GM12878 (cell line): ENCODE measurements at regions not wholly inside any gene's neighbourhood (a gene's known extent, or its start where the extent isn't known, plus 50 kb on each side); places are given as distances from the start of the nearest gene placed in this dataset.

Source experiments
- CTCF ChIP-seq, 3 experiments: IDR thresholded peaks in 2 of 3; conservative IDR thresholded peaks in 1 of 3; 2 replicates each; pipeline ENCODE4 v1.5.1; 2011; ENCODE audit warnings: low read depth in 3 of 3, low read length in 3 of 3, mild to moderate bottlenecking in 3 of 3, control low read depth in 2 of 3, moderate library complexity in 2 of 3, inconsistent platforms in 1 of 3, mixed read lengths in 1 of 3; ENCODE audit not compliant: control insufficient read depth in 2 of 3, insufficient read depth in 1 of 3; ENCODE audit errors: extremely low read depth in 1 of 3
- EP300 ChIP-seq, 2 experiments: fragments of 150-350 bp in 1 of 2; IDR thresholded peaks; 2 replicates each; pipeline ENCODE4 v1.6.1; 2011 to 2012; ENCODE audit warnings: low read depth in 2 of 2, low read length in 2 of 2, borderline replicate concordance in 1 of 2, improper control_type of control experiment in 1 of 2, inconsistent platforms in 1 of 2; ENCODE audit not compliant: control insufficient read depth in 1 of 2
- MAX ChIP-seq: IDR thresholded peaks from 2 replicates; pipeline ENCODE4 v1.6.1; 2012; ENCODE audit warnings: low read depth, low read length, improper control_type of control experiment
- PAX8 ChIP-seq: fragments of 450-650 bp; IDR thresholded peaks from 2 replicates; pipeline ENCODE4 v1.6.1; 2017; ENCODE audit warnings: mild to moderate bottlenecking, moderate library complexity
- RAD21 ChIP-seq: IDR thresholded peaks from 2 replicates; pipeline ENCODE4 v1.6.1; 2011; ENCODE audit warnings: mild to moderate bottlenecking, low read depth, low read length, moderate library complexity; ENCODE audit not compliant: insufficient read depth
- RFX5 ChIP-seq: IDR thresholded peaks from 2 replicates; pipeline ENCODE4 v1.6.1; 2011; ENCODE audit warnings: low read depth, low read length, improper control_type of control experiment
- TAF1 ChIP-seq: IDR thresholded peaks from 2 replicates; pipeline ENCODE4 v1.6.1; 2011; ENCODE audit warnings: mild to moderate bottlenecking, low read depth, low read length, borderline replicate concordance
- YY1 ChIP-seq: IDR thresholded peaks from 2 replicates; pipeline ENCODE4 v1.6.1; 2011; ENCODE audit warnings: low read depth, mild to moderate bottlenecking, low read length

DNA sequence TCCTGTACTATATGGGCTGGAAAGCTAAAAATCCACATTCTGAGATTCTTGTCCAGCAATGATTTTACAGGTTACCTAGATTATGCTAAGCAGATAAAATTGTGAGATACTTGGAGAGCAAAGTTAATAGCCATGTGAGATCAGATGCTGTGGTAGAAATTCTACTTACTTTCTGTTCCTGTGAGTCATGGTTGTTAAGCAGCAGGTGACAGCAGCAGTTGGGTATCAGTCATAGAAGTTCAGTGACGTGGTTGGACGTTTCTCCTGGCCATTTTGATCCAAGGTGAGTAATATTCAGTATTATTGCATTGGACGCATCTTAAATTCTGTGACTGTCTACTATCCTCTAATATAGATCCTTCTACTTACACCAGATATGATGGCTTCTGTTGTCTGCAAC, 524.5 kb downstream of the TMEM38B start:
- TF ChIP-seq MAX (no peak), TAF1 (no peak), PAX8 (no peak), RAD21 (no peak), CTCF (IDR thresholded peaks at IDR 0.05 in 2 of 3, conservative IDR thresholded peaks at IDR 0.05 in 1 of 3; ENCODE audit: control insufficient read depth in 2 of 3, extremely low read depth in 1 of 3, insufficient read depth in 1 of 3, low read depth in 3 of 3, low read length in 3 of 3) (no peak), YY1 (no peak), EP300 (IDR thresholded peaks at IDR 0.05; ENCODE audit: borderline replicate concordance in 1 of 2, control insufficient read depth in 1 of 2, low read depth in 2 of 2, low read length in 2 of 2) (no peak), RFX5 (no peak)
